HL-60 (cell line): ENCODE measurements at regions not wholly inside any gene's neighbourhood (a gene's known extent, or its start where the extent isn't known, plus 50 kb on each side); places are given as distances from the start of the nearest gene placed in this dataset.
A peak's percentile ranks its signal among the peaks of the same experiment; 100 is the strongest.

Experiments used
- DNase-seq, 2 experiments: peaks; one replicate each; pipeline ENCODE4 v3.0.0-alpha.2; 2010 to 2020; ENCODE audit warnings: low read depth in 1 of 2, low spot score in 1 of 2
- H3K27ac ChIP-seq: fragments of 250-450 bp; sonication (Bioruptor Pico); replicated peaks from 2 replicates; pipeline ENCODE4 v1.5.1; 2020; ENCODE audit warnings: mild to moderate bottlenecking, moderate library complexity
- H3K27me3 ChIP-seq: fragments of 250-450 bp; sonication (Bioruptor Pico); 2 replicates; pipeline ENCODE4 v1.5.1; 2021; ENCODE audit warnings: mild to moderate bottlenecking, moderate library complexity; ENCODE audit not compliant: insufficient read depth, poor library complexity, severe bottlenecking
- H3K4me3 ChIP-seq: replicated peaks from 2 replicates; pipeline ENCODE4 v1.5.1; 2011; ENCODE audit warnings: mild to moderate bottlenecking, control low read depth, low read length; ENCODE audit not compliant: insufficient read depth
- CTCF ChIP-seq: IDR thresholded peaks from one replicate; pipeline ENCODE4 v1.5.1; 2011; ENCODE audit warnings: low read length, control low read depth, inconsistent platforms; ENCODE audit not compliant: insufficient read depth
- GABPA ChIP-seq: IDR thresholded peaks from 2 replicates; pipeline ENCODE4 v1.6.1; 2012; ENCODE audit warnings: low read depth
- POLR2AphosphoS5 ChIP-seq: IDR thresholded peaks from 2 replicates; pipeline ENCODE4 v1.6.1; 2012; ENCODE audit warnings: low read depth
- REST ChIP-seq: IDR thresholded peaks from 2 replicates; pipeline ENCODE4 v1.6.1; 2012; ENCODE audit warnings: low read depth; ENCODE audit not compliant: insufficient replicate concordance
- SPI1 ChIP-seq: IDR thresholded peaks from 2 replicates; pipeline ENCODE4 v1.6.1; 2012; ENCODE audit warnings: low read depth, mild to moderate bottlenecking, borderline replicate concordance

GRCh38 chr6:144580039-144580438 is 294.9 kb downstream of the UTRN start:
- Histone ChIP-seq H3K27ac (no peak overlapping the region), H3K4me3 (no peak overlapping the region), H3K27me3 (no peaks in the 10 kb centered on the region)
- no peak for TF ChIP-seq CTCF
- no peak for TF ChIP-seq POLR2AphosphoS5
- no peak for DNase-seq

GRCh38 chr6:144580771-144581170 is 295.6 kb downstream of the UTRN start:
- Histone ChIP-seq H3K27ac (no peak overlapping the region), H3K4me3 (no peak overlapping the region), H3K27me3 (no peaks in the 10 kb centered on the region)
- DNase-seq, result no peak
- TF ChIP-seq POLR2AphosphoS5 (no peak), REST (no peak), SPI1 (no peak), CTCF (no peak), GABPA (no peak)

- peak in 1 of 2 experiments; percentile 17 for DNase-seq
- TF ChIP-seq CTCF (peak; percentile 14), REST (no peak)
- Histone ChIP-seq H3K27me3 (no peaks in the 10 kb centered on the region), H3K4me3 (no peak overlapping the region), H3K27ac (no peak overlapping the region)
These were observed 296.8 kb downstream of the UTRN start for GRCh38 chr6:144581812-144582537.

GRCh38 chr6:144582939-144583613 is 297.9 kb downstream of the UTRN start:
- DNase-seq, result peak in 1 of 2 experiments; percentile 62
- no peaks in the 10 kb centered on the region for H3K27me3 ChIP-seq
- TF ChIP-seq POLR2AphosphoS5, result no peak
- TF ChIP-seq REST, result no peak
- TF ChIP-seq GABPA, result no peak
- TF ChIP-seq CTCF, result no peak
- peak; percentile 19; the same call in 1 of the 2 replicates for TF ChIP-seq SPI1
- peak overlapping the region; percentile 29 for H3K4me3 ChIP-seq
- peak overlapping the region; percentile 10 for H3K27ac ChIP-seq
